ENCODE measurements at regions not wholly inside any gene's neighbourhood (a gene's known extent, or its start where the extent isn't known, plus 50 kb on each side); places are given as distances from the start of the nearest gene placed in this dataset.
"Not testable (repeated sequence)": the region's sequence is repeated elsewhere in the genome, so short reads cannot be mapped to it uniquely, and the experiment has no call there.

DNA sequence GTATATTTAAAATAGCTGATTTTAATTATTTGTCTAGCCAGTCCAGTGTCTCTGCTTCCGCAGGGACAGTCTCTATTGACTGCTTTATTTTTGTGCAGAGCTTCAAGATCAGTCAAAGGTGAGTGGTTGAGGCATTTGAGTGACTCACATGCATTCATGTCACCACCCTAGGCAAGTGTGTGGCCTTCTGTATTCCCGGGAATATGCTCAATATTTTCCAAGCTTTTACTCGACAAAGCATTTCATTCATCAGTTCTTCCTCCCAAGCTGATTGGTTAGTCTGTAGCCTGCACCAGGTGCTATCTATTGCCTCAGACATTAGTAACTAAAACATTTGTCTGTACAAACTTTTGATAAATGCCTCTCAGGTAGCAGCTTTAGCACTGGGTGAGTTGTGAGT is 471.5 kb upstream of the NRG3 start:
- TF ChIP-seq, protein P1, sequence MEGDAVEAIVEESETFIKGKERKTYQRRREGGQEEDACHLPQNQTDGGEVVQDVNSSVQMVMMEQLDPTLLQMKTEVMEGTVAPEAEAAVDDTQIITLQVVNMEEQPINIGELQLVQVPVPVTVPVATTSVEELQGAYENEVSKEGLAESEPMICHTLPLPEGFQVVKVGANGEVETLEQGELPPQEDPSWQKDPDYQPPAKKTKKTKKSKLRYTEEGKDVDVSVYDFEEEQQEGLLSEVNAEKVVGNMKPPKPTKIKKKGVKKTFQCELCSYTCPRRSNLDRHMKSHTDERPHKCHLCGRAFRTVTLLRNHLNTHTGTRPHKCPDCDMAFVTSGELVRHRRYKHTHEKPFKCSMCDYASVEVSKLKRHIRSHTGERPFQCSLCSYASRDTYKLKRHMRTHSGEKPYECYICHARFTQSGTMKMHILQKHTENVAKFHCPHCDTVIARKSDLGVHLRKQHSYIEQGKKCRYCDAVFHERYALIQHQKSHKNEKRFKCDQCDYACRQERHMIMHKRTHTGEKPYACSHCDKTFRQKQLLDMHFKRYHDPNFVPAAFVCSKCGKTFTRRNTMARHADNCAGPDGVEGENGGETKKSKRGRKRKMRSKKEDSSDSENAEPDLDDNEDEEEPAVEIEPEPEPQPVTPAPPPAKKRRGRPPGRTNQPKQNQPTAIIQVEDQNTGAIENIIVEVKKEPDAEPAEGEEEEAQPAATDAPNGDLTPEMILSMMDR (IDR thresholded peaks at IDR 0.05; ENCODE audit: extremely low read depth, missing control alignments), result no peak
- DNase-seq (ENCODE audit: low spot score), result no peak

GRCh38 chr10:81405399-81405798 is 469.6 kb upstream of the NRG3 start:
- TF ChIP-seq, protein P1 (IDR thresholded peaks at IDR 0.05; ENCODE audit: extremely low read depth, missing control alignments), result no peak
- DNase-seq (ENCODE audit: low spot score), result no peak

DNA sequence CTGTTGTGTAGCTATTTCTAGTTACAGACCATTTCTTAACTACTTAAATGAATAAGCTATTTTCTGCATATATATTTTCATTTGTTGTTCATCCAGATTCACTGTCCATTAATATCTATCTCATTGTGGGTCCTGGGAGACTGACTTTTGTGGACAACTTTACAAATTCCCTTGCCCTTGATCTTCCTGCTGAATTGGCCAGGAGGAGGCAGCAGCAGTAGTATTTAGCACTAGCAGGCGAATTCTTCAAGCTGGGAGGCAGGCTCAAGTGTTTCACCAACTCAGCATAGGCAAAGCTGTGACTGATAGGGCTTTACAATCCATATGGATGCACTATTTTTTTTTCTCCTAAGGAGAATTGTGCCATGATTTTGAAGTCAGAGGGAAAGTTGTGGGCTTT is 461.0 kb upstream of the NRG3 start:
- TF ChIP-seq, protein P1 (IDR thresholded peaks at IDR 0.05; ENCODE audit: extremely low read depth, missing control alignments), result no peak
- DNase-seq (ENCODE audit: low spot score), result no peak

GRCh38 chr10:81426722-81427121 is 448.3 kb upstream of the NRG3 start:
- TF ChIP-seq, protein P1 (IDR thresholded peaks at IDR 0.05; ENCODE audit: extremely low read depth, missing control alignments), result no peak
- DNase-seq (ENCODE audit: low spot score), result no peak

GRCh38 chr10:81428456-81429134 is 446.4 kb upstream of the NRG3 start:
- no peak for DNase-seq (ENCODE audit: low spot score)
- TF ChIP-seq, protein P1 (IDR thresholded peaks at IDR 0.05; ENCODE audit: extremely low read depth, missing control alignments), result no peak

DNA sequence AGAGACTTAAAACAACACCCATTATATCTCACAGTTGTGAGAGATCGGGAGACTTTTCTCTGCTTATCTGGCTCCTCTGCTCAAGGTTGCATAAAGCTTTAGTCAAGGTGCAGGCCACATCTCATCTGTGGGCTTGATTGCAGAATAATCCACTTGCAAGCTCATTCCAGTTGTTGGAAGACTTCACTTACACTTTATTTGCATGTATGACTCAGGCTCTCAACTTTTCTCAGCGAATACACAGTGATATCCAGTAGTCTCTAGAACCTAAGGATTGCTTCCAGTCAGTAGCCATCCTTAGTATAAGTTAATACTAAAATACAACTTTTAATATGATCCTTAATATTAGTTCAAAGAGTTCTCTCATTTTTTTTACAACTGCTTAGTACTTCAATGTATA is 435.5 kb upstream of the NRG3 start:
- TF ChIP-seq, protein P1 (IDR thresholded peaks at IDR 0.05; ENCODE audit: extremely low read depth, missing control alignments), result no peak
- DNase-seq (ENCODE audit: low spot score), result no peak

GRCh38 chr10:81441624-81442023 is 433.4 kb upstream of the NRG3 start:
- not testable (repeated sequence) for DNase-seq (ENCODE audit: low spot score)

DNA sequence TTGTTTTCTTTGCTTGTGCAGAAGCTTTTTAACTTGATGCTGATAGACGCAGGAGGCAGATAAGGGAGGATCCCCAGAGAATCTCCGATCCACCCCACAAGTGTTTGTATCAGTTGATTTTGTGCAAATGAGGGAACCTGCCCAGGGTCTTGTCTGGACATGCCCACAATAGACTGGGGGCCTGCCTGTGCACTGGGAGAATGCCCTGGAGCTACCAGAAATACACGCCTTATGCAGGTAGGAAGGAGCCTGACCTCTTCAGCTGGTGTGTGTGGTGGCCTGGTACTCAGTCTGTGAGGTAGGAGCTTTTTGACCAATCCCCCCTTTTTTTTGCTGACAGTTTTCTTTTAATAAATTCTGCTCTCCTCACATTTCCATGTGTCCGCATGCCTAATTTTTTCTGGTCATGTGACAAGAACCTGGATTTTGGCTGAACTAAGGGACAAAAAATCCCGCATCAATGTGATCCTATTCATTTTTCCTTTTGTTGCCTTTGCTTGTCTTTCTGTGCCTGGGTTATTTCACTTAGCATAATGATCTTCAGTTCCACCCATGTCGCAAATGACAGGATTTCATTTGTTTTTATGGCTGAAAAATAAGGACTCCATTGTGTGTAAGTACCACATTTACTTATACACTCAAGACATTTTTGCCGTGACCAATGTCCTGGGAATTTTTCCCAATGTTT is 430.6 kb upstream of the NRG3 start:
- TF ChIP-seq, protein P1 (IDR thresholded peaks at IDR 0.05; ENCODE audit: extremely low read depth, missing control alignments), result no peak
- DNase-seq (ENCODE audit: low spot score), result no peak

Measured in GM20000 (cell line).